ENCODE measurements at regions not wholly inside any gene's neighbourhood (a gene's known extent, or its start where the extent isn't known, plus 50 kb on each side); places are given as distances from the start of the nearest gene placed in this dataset.

GRCh38 chr16:85173981-85174751, 61.9 kb upstream of the CIBAR2 start:
- DNase-seq (ENCODE audit: low spot score) = no peak

GRCh38 chr16:85174871-85175723, 62.8 kb upstream of the CIBAR2 start:
- DNase-seq (ENCODE audit: low spot score) = no peak

- DNase-seq (ENCODE audit: low spot score) = no peak
Observed at GRCh38 chr16:85175724-85176233, 63.5 kb upstream of the CIBAR2 start.

GRCh38 chr16:85176541-85177447, 64.5 kb upstream of the CIBAR2 start:
- no peak for DNase-seq (ENCODE audit: low spot score)

- no peak for DNase-seq (ENCODE audit: low spot score)
Observed at GRCh38 chr16:85177448-85177846, 65.2 kb upstream of the CIBAR2 start.

GRCh38 chr16:85178006-85178591, 65.8 kb upstream of the CIBAR2 start:
- DNase-seq (ENCODE audit: low spot score) = no peak

- no peak for DNase-seq (ENCODE audit: low spot score)
Observed at GRCh38 chr16:85178596-85178995, 66.3 kb upstream of the CIBAR2 start.

GRCh38 chr16:85179344-85180046, 67.2 kb upstream of the CIBAR2 start:
- no peak for DNase-seq (ENCODE audit: low spot score)

GRCh38 chr16:85180047-85180826, 68.0 kb upstream of the CIBAR2 start:
- no peak for DNase-seq (ENCODE audit: low spot score)

GRCh38 chr16:85180827-85181738, 68.8 kb upstream of the CIBAR2 start:
- DNase-seq (ENCODE audit: low spot score) = no peak

- no peak for DNase-seq (ENCODE audit: low spot score)
Observed at GRCh38 chr16:85181739-85182129, 69.5 kb upstream of the CIBAR2 start.

GRCh38 chr16:85182286-85182685, 70.0 kb upstream of the CIBAR2 start:
- no peak for DNase-seq (ENCODE audit: low spot score)

- DNase-seq (ENCODE audit: low spot score) = no peak
Observed at GRCh38 chr16:85182774-85183173, 70.5 kb upstream of the CIBAR2 start.

- DNase-seq (ENCODE audit: low spot score) = no peak
Observed at GRCh38 chr16:85183564-85183963, 71.3 kb upstream of the CIBAR2 start.

- DNase-seq (ENCODE audit: low spot score) = no peak
Observed at GRCh38 chr16:85184404-85184803, 72.1 kb upstream of the CIBAR2 start.

GRCh38 chr16:85185303-85186100, 73.2 kb upstream of the CIBAR2 start:
- DNase-seq (ENCODE audit: low spot score) = no peak

- DNase-seq (ENCODE audit: low spot score) = no peak
Observed at GRCh38 chr16:85187002-85187401, 74.7 kb upstream of the CIBAR2 start.

- DNase-seq (ENCODE audit: low spot score) = no peak
Observed at GRCh38 chr16:85187447-85187846, 75.2 kb upstream of the CIBAR2 start.

All from HuH-7.5 (cell line).